HL-60 (cell line): ENCODE measurements at regions not wholly inside any gene's neighbourhood (a gene's known extent, or its start where the extent isn't known, plus 50 kb on each side); places are given as distances from the start of the nearest gene placed in this dataset.

ENCODE experiments used
- DNase-seq, 2 experiments: peaks; one replicate each; pipeline ENCODE4 v3.0.0-alpha.2; 2010 to 2020; ENCODE audit warnings: low read depth in 1 of 2, low spot score in 1 of 2
- H3K27ac ChIP-seq: fragments of 250-450 bp; sonication (Bioruptor Pico); replicated peaks from 2 replicates; pipeline ENCODE4 v1.5.1; 2020; ENCODE audit warnings: mild to moderate bottlenecking, moderate library complexity
- H3K27me3 ChIP-seq: fragments of 250-450 bp; sonication (Bioruptor Pico); 2 replicates; pipeline ENCODE4 v1.5.1; 2021; ENCODE audit warnings: mild to moderate bottlenecking, moderate library complexity; ENCODE audit not compliant: insufficient read depth, poor library complexity, severe bottlenecking
- H3K4me3 ChIP-seq: replicated peaks from 2 replicates; pipeline ENCODE4 v1.5.1; 2011; ENCODE audit warnings: mild to moderate bottlenecking, control low read depth, low read length; ENCODE audit not compliant: insufficient read depth
- GABPA ChIP-seq: IDR thresholded peaks from 2 replicates; pipeline ENCODE4 v1.6.1; 2012; ENCODE audit warnings: low read depth
- POLR2AphosphoS5 ChIP-seq: IDR thresholded peaks from 2 replicates; pipeline ENCODE4 v1.6.1; 2012; ENCODE audit warnings: low read depth
- SPI1 ChIP-seq: IDR thresholded peaks from 2 replicates; pipeline ENCODE4 v1.6.1; 2012; ENCODE audit warnings: low read depth, mild to moderate bottlenecking, borderline replicate concordance
- TF ChIP-seq, protein P1 (sequence below): IDR thresholded peaks from 2 replicates; pipeline ENCODE4 v1.6.1; 2012; ENCODE audit warnings: low read depth; ENCODE audit not compliant: insufficient replicate concordance
- TF ChIP-seq, protein P2 (sequence below): IDR thresholded peaks from one replicate; pipeline ENCODE4 v1.5.1; 2011; ENCODE audit warnings: low read length, control low read depth, inconsistent platforms; ENCODE audit not compliant: insufficient read depth

DNA sequence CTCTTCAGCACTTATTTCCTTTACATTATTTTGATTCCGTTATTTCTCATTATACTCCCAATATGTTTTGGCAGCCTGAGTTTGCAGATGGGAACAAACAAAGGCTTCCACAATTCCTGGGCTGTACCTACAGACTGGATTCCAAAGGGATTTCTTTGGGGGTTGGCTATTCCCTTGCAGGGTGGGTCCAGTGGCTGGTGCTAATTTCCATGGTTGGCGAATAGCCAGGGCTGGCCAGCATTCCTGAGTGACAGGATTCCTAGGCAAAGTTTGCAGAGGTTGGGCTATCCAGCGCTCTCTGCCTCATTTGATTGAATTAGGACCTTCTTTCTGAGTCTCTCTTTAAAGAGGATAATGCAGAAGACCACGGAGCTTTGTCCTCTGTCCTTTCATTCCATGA lies 207.4 kb downstream of the MAF start:
- TF ChIP-seq, protein P1, sequence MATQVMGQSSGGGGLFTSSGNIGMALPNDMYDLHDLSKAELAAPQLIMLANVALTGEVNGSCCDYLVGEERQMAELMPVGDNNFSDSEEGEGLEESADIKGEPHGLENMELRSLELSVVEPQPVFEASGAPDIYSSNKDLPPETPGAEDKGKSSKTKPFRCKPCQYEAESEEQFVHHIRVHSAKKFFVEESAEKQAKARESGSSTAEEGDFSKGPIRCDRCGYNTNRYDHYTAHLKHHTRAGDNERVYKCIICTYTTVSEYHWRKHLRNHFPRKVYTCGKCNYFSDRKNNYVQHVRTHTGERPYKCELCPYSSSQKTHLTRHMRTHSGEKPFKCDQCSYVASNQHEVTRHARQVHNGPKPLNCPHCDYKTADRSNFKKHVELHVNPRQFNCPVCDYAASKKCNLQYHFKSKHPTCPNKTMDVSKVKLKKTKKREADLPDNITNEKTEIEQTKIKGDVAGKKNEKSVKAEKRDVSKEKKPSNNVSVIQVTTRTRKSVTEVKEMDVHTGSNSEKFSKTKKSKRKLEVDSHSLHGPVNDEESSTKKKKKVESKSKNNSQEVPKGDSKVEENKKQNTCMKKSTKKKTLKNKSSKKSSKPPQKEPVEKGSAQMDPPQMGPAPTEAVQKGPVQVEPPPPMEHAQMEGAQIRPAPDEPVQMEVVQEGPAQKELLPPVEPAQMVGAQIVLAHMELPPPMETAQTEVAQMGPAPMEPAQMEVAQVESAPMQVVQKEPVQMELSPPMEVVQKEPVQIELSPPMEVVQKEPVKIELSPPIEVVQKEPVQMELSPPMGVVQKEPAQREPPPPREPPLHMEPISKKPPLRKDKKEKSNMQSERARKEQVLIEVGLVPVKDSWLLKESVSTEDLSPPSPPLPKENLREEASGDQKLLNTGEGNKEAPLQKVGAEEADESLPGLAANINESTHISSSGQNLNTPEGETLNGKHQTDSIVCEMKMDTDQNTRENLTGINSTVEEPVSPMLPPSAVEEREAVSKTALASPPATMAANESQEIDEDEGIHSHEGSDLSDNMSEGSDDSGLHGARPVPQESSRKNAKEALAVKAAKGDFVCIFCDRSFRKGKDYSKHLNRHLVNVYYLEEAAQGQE: no peak
- TF ChIP-seq GABPA (no peak), SPI1 (no peak), POLR2AphosphoS5 (no peak)
- TF ChIP-seq, protein P2, sequence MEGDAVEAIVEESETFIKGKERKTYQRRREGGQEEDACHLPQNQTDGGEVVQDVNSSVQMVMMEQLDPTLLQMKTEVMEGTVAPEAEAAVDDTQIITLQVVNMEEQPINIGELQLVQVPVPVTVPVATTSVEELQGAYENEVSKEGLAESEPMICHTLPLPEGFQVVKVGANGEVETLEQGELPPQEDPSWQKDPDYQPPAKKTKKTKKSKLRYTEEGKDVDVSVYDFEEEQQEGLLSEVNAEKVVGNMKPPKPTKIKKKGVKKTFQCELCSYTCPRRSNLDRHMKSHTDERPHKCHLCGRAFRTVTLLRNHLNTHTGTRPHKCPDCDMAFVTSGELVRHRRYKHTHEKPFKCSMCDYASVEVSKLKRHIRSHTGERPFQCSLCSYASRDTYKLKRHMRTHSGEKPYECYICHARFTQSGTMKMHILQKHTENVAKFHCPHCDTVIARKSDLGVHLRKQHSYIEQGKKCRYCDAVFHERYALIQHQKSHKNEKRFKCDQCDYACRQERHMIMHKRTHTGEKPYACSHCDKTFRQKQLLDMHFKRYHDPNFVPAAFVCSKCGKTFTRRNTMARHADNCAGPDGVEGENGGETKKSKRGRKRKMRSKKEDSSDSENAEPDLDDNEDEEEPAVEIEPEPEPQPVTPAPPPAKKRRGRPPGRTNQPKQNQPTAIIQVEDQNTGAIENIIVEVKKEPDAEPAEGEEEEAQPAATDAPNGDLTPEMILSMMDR: no peak
- H3K27me3 ChIP-seq: no peaks in the 10 kb centered on the region
- DNase-seq: no peak
- no peak overlapping the region for H3K4me3 ChIP-seq
- no peak overlapping the region for H3K27ac ChIP-seq

DNA sequence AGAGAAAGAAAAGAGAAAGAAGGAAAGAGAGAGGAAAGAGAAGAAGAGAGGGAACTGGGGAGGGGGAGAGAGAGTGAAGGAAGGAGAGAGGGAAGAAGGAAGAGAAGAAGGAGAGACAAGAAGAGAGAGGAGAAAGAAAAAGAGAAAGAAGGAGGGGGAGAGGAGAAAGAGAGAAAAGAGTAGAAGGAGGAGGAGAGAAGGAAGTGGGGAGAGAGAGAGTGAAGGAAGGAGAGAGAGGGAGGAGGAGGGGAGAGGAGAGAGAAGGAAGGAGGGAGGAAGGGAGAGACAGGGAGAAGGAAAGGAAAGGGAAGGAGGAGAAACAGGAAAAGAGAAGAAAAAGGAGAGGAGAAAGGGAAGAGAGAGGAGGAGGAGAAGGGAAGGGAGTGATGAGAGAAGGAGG lies 208.5 kb downstream of the MAF start:
- TF ChIP-seq, protein P1: no peak
- no peak for TF ChIP-seq GABPA
- TF ChIP-seq SPI1: no peak
- no peak for TF ChIP-seq POLR2AphosphoS5
- TF ChIP-seq, protein P2: no peak
- Histone ChIP-seq H3K27me3 (no peaks in the 10 kb centered on the region), H3K27ac (no peak overlapping the region), H3K4me3 (no peak overlapping the region)
- no peak for DNase-seq

DNA sequence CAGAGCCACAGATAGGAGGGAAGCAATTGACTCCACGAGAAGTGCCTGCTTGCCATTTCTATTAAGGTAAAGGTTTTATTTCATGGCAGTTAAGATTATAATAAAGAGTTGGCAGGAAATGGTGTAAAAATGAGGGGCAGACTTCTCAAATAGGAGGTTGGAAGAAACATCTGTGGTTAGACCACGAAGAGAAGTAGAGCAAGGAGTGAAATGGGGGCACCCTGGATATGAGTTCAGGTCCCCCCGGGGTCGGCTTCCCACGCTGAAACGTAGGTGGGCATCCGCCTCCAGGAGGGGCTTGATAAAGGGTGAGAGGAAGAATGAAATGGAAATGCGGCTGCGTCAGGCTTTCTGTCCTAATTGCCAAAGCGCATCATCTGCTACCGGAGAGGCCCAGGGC lies 209.1 kb downstream of the MAF start:
- H3K27ac ChIP-seq: no peak overlapping the region
- no peaks in the 10 kb centered on the region for H3K27me3 ChIP-seq
- TF ChIP-seq, protein P1: no peak
- TF ChIP-seq, protein P2: no peak
- TF ChIP-seq POLR2AphosphoS5: no peak
- TF ChIP-seq GABPA: no peak
- no peak for TF ChIP-seq SPI1
- DNase-seq: no peak
- H3K4me3 ChIP-seq: no peak overlapping the region
